ENCODE measurements at regions not wholly inside any gene's neighbourhood (a gene's known extent, or its start where the extent isn't known, plus 50 kb on each side); places are given as distances from the start of the nearest gene placed in this dataset.

DNA sequence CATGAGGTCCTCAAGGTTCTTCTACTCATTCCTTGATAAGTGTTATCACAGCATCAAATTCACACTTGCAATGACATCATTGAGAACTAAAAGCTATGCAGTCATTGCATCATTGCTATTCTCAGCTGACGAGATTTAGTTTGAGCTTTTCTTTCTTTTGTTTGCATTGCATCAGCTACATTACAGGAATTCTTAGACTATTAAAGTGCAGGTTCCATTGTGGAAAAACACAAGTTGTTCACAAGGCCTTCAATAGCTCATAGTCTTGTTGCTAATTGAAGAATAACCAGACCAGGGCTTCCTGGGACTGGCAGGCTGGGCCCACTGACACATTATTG, 139.3 kb downstream of the CXCL12 start:
- no peak overlapping the region for H3K27ac ChIP-seq
- no peak overlapping the region for H3K4me3 ChIP-seq
- H3K9me3 ChIP-seq = no peaks in the 10 kb centered on the region
- no peaks in the 10 kb centered on the region for H3K36me3 ChIP-seq (ENCODE audit: low read depth, missing control alignments)
- intact Hi-C loops (cut with DNase I; ENCODE audit: low total_unique reads) = no loop called here
- no peaks in the 10 kb centered on the region for H3K27me3 ChIP-seq
- no peak for DNase-seq
- no peaks in the 10 kb centered on the region for H3K4me1 ChIP-seq
- no peak for TF ChIP-seq POLR2A (IDR thresholded peaks at IDR 0.05)
- TF ChIP-seq, protein P1, sequence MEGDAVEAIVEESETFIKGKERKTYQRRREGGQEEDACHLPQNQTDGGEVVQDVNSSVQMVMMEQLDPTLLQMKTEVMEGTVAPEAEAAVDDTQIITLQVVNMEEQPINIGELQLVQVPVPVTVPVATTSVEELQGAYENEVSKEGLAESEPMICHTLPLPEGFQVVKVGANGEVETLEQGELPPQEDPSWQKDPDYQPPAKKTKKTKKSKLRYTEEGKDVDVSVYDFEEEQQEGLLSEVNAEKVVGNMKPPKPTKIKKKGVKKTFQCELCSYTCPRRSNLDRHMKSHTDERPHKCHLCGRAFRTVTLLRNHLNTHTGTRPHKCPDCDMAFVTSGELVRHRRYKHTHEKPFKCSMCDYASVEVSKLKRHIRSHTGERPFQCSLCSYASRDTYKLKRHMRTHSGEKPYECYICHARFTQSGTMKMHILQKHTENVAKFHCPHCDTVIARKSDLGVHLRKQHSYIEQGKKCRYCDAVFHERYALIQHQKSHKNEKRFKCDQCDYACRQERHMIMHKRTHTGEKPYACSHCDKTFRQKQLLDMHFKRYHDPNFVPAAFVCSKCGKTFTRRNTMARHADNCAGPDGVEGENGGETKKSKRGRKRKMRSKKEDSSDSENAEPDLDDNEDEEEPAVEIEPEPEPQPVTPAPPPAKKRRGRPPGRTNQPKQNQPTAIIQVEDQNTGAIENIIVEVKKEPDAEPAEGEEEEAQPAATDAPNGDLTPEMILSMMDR (IDR thresholded peaks at IDR 0.05) = no peak
- WGBS, 2 donors = 90 to 95% methylated on average over 1 of the region's 1 CpG

DNA sequence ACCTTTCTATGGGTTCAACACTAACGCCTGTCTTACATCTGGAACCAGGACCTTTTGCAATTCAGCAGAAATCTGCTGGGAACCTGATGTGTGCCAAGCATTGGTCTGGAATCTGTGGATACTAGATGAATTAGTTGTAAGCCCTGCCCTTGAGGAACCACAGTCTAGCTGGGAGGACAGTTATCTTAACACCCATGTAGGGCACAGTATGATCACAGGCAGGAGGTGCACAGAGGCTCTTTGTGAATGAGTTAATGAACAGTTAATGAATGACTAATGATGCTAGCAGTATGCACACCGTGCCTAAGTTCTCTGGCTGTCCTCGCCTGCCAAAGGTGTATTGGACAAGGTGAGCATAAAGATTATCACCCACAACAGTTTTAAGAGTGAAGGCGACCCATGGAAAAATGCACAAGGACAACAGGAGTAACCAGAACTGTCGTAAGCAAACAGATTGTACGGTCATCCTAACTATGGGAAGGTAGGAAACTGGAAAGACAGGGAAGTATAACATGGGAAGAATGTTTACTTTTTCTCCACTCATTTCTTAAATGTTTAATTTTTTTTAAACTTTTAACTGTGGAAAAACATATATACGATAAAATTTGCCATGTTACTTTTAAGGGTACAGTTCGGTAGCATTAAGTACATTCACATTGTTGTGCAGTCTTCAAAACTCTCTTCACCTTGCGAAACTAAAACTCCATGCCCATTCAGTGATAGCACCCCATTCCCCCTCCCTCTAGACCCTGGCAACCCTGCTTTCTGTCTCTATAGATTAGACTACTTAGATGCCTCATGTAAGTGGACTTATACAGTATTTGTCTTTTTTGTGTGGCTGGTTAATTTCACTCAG, 139.9 kb downstream of the CXCL12 start:
- WGBS, 2 donors = 92 to 94% methylated on average over 9 of the region's 9 CpGs
- DNase-seq = no peak
- Histone ChIP-seq H3K27ac (no peak overlapping the region), H3K9me3 (no peaks in the 10 kb centered on the region), H3K36me3 (ENCODE audit: low read depth, missing control alignments) (no peaks in the 10 kb centered on the region), H3K4me3 (no peak overlapping the region), H3K4me1 (no peaks in the 10 kb centered on the region), H3K27me3 (no peaks in the 10 kb centered on the region)
- intact Hi-C loops (cut with DNase I; ENCODE audit: low total_unique reads) = no loop called here
- TF ChIP-seq, protein P1 (IDR thresholded peaks at IDR 0.05) = no peak

DNA sequence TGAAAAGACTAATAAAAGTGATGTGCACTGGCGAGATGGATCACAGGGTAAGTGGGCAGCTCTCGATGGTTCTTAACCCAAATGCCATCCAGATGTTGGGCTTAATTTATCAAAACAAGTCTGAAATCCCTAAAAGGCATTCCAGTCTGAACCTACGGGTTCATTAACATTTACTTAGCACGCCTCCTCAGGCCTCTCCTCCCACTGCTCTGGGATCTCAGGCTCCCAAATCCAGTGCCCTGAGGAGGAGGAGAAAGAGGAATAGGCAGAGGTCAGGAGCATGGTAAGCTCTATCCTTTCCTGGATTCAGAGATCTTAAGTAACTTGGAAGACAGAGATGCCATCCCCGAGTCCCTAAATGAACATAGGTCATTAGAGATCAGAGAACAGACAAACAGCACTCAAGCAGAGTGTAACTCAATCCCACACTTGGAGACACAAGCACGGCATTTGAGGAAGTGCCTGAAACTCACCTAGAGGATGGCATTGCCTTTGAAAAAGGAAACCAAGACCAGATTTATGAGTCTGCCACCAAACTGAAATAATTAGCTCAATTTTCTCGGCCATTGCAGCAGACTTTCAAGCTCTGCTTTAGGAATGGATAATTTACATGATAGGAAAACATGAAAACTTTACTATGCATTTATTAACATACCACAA, 140.9 kb downstream of the CXCL12 start:
- no peak overlapping the region for H3K4me3 ChIP-seq
- 88 to 95% methylated on average over 7 of the region's 7 CpGs for WGBS, 2 donors

DNA sequence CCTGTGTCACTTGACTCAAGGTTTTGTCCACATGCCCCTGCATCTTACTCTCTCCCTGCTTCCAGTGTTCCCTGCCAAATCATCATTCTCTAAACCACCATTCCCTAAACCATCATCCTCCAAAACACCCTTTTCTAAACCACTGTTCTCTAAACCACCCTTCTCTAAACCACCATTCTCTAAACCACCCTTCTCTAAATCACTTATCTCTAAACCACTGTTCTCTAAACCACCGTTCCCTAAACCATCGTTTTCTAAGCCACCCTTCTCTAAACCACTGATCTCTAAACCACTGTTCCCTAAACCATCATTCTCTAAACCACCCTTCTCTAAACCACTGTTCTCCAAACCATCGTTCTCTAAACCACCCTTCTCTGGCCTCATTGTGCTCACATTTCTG, 142.1 kb downstream of the CXCL12 start:
- Histone ChIP-seq H3K9me3 (no peaks in the 10 kb centered on the region), H3K36me3 (ENCODE audit: low read depth, missing control alignments) (no peaks in the 10 kb centered on the region), H3K27me3 (no peaks in the 10 kb centered on the region), H3K4me3 (no peak overlapping the region), H3K27ac (no peak overlapping the region), H3K4me1 (no peaks in the 10 kb centered on the region)
- DNase-seq = no peak
- 85 to 86% methylated on average over 3 of the region's 3 CpGs for WGBS, 2 donors
- intact Hi-C loops (cut with DNase I; ENCODE audit: low total_unique reads) = no loop called here
- TF ChIP-seq, protein P1 (IDR thresholded peaks at IDR 0.05) = no peak
- TF ChIP-seq POLR2A (IDR thresholded peaks at IDR 0.05) = no peak

More for the DNA sequence above, 140.9 kb downstream of the CXCL12 start:
- no peaks in the 10 kb centered on the region for H3K27me3 ChIP-seq
- no peak overlapping the region for H3K27ac ChIP-seq
- intact Hi-C loops (cut with DNase I; ENCODE audit: low total_unique reads) = no loop called here
- no peak for DNase-seq
- TF ChIP-seq, protein P1 (IDR thresholded peaks at IDR 0.05) = no peak
- no peak for TF ChIP-seq POLR2A (IDR thresholded peaks at IDR 0.05)
- H3K9me3 ChIP-seq = no peaks in the 10 kb centered on the region
- H3K36me3 ChIP-seq (ENCODE audit: low read depth, missing control alignments) = no peaks in the 10 kb centered on the region
- no peaks in the 10 kb centered on the region for H3K4me1 ChIP-seq
